NCI-H524 (cell line): ENCODE measurements at regions not wholly inside any gene's neighbourhood (a gene's known extent, or its start where the extent isn't known, plus 50 kb on each side); places are given as distances from the start of the nearest gene placed in this dataset.
A peak's percentile ranks its signal among the peaks of the same experiment; 100 is the strongest.
"Not testable (repeated sequence)": the region's sequence is repeated elsewhere in the genome, so short reads cannot be mapped to it uniquely, and the experiment has no call there.

Experiments used
- DNase-seq, 2 experiments: peaks; one replicate each; lab custom pipeline; 2025; lab: John Stamatoyannopoulos, UW

DNA sequence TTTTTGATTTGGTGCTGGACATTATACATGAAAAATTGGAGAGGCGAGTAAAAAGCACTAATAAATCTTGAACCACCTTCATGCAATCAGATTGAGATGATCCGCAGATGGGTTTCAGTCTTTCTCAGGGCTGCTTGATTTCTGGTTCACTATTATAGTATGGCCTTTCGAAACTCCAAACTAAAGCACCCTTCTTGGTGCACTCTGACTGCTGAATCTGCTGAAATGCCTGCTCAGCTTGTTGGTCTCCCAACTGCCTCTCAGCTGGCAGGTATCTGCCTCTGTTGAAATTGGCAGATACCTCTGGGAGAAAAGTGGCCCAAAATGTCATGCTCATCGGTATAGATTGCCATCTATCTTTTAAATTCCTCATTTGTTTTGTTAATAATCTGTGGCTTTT, 102.5 kb upstream of the WIPF3 start:
- not testable (repeated sequence) for DNase-seq

DNA sequence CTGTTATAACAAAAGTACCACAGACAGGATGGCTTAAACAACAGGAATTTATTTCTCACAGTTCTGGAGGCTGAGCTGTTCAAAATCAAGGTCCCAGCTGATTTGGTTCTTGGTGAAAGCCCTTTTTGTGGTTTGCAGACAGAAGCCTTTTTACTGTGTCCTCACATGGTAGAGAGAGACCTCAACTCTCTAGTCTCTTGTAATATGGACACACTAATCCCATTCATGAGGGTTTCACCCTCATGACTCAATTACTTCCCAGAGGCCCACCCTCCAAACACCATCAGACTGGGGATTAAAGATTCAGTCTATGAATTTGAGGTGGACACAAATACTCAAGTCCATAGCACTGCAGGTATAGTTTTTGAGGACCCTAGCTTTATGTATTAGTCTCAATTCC, 97.3 kb upstream of the WIPF3 start:
- DNase-seq, result not testable (repeated sequence)

DNA sequence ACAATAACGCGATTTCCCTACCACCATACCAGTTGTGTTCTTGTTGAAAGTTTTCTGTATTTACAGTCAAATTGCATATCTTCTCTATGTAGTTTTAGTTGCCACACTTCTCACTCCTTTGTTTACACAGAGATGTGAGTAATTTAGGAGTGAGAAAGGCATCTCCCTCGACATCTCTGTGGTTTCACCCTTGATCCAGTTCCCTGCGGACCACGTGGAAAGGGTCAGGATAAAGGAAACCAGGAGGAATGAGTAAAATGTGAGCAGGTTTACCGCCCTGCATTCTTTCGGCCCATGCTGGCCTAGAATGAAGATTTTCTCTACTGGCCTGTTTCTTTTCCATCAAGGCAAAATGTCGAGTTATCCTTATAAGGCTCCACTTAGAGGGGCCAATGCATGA, 83.2 kb upstream of the WIPF3 start:
- not testable (repeated sequence) for DNase-seq

DNA sequence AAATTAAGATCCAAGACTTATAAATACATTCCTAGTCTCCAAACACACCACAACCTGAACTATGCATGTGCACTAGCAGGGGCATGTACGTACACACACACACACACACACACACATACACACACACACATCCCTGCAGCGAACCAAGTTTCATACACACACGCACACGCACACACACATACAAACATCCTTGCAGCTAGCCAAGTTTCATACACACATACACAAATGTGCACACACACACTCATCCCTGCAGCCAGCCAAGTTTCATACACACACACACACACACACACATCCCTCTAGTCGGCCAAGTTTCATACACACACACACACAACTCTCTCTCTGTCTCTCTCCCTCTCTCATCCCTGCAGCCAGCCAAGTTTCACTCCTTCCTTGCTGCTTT, 82.7 kb upstream of the WIPF3 start:
- no peak for DNase-seq

DNA sequence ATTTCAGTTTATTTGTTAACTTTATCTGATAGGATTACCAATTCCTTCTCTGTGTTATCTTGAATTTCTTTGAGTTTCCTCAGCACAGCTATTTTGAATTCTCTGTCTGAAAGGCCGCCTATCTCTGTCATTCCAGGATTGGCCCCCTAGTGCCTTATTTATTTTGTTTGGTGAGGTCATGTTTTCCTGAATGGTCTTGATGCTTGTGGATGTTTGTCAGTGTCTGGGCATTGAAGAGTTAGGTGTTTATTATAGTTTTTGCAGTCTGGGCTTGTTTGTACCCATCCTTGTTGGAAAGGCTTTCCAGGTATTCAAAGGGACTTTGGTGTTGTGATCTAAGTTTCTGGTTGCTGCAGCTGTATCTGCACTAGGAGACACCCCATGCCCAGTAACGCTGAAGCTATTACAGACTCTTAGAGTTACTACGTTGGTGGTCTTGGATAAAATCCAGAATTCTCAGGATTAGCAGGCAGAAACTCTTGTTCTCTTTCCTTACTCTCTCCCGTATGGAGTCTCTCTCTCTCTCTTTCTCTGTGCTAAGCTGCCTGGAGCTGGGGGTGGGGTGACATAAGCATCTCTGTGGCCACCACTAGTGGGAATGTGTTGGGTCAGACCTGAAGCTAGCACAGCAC, 76.7 kb upstream of the WIPF3 start:
- DNase-seq, result not testable (repeated sequence)

DNA sequence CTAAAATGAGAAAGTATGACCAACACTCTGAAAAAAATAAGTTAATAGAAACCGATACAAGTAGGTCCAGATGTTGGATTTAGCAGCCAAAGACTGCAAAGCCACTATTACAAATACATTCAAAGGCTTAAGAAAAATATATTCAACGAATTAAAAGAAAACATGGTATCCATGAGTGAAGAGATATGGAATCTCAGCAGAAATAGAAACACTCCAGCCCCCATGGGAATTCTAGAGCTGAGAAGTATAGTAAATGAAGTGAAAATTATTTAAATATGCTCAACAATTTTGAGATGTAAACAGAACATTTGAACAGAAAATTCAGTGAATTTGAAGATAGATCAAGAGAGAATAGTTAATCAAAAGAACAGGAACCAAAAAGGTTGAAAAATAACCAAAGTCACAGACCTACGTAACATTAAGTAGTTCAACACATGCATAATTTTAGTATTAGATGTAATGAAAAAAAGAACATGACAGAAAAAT, 72.0 kb upstream of the WIPF3 start:
- no peak for DNase-seq

DNA sequence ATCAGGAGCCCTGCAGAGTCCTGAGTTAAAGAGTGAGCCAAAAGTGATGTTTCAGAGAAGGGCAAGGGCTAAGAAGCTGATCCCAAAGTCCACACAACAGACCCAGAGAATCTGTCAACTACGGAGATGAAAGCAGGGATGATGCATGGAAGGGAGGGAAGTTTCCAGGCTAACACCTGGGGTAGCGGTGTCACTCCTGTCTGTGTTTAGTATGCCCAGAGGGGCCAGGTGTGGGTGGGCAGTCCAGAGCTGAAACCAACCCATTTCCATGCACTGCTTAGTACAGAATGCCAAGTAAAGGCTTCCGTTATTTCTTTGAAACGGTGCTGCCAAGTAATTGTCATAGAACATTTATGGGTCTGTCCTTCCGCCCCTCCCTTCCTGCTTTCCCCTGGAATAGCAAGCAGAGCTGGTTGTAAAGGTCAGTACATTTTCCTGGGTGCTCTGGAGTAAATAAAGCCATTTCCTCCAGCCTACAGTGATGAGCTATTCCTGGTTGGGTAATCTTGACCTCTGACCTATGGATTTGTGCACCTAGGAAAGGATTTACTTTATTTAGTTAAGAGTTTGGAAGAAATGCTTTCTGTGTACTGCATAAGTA, 58.6 kb upstream of the WIPF3 start:
- not testable (repeated sequence) for DNase-seq

DNA sequence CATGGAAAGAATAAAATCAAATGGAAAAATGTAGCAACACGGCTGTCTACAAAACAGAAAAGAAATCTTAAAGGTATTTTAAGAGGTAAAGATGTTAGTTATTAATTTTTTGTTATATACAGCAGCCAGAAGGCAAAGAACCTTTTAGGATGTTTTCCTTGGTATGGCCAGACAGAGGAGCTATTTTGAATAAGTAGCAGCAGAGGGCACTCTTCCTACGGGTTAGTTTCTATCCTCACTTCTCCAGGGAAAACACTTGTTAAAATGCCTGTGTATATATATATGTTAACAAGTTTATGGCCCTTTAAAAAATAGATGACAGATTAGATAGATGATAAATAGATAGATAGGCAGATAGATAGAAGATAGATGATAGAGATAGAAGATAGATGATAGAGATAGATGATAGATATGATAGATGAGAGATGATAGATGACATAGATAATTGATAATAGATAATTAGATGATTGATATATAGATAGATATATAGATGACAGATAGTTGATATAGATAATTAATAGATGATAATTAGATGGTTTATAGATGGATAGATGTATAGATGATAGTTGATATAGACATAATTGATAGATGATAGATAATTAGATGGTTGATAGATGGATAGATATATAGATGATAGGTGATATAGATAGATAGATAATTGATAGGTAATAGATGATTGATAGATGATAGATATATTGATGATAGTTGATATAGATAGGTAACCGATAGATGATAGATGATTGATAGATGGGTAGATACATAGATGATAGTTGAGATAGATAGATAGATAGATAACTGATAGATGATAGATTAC, 57.8 kb upstream of the WIPF3 start:
- peak; percentile 5 to 48 for DNase-seq

DNA sequence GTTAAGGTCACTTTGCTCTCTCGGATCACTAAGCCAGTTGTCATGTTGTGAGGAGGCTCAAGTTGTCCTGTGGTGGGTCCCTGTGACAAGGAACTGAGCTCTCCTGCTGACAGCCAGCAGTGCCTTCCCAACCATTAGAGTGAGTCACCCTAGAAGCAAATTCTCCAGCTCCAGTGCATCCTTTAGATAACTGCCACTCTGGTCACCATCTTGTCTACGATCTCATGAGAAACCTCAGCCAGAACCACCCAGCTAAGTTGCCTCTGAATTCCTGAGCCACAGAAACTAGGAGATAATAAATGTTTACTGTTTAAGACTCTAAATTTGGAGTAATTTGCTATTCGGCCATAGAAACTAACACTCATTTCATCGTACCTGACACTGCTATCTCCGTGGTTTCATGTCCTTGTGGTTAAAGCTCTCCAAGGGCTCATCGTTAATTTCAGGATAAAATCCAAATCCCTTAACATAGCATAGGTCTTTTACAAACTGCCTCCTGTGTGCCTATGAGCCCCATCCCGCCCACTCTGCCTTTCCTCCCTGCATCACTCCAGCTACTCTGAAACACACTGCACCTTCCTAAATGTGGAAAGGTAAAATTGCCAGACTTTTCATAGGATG, 56.5 kb upstream of the WIPF3 start:
- no peak for DNase-seq

DNA sequence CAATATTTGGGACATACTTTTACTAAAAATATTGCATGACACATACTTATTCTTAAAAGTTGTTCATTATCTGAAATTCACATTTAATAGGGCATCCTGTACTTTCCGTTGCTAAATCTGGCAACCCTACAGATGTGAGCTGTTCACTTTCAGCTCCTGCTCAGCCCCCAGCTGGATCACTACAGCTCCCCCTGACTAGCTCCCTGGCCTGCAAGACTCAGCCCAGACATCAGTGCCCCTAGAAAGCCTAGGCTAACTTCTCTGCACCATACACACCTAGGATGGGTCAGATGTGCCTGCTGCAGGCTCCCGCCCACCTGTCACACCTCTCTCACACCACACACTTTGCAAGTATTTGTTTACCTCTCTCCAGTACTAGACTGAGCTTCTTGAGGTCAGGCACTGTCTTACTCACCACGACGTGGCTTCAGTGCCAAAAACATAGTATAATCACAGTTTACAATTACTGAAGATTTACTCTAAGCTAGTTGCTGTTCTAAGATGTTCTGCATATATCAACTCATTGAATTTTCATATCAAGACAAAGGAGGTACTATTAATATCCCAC, 55.9 kb upstream of the WIPF3 start:
- DNase-seq, result not testable (repeated sequence)

DNA sequence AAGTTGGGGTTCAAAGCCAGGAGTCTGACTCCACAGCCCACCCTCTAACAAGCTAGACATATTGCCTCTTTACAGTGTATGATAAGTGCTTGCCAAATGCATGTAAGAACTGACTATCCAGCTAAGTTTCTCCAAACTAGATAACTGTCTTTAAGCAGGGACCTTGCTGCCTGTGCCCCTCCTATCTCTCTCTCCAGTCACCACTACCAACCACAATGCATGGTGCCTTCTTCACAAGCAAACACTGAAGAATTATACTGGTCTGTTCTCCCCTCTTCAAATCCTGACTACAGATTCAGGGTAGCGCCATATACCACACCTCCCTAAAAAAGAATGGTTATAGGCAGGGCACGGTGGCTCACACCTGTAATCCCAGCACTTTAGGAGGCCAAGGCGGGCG, 55.3 kb upstream of the WIPF3 start:
- not testable (repeated sequence) for DNase-seq

DNA sequence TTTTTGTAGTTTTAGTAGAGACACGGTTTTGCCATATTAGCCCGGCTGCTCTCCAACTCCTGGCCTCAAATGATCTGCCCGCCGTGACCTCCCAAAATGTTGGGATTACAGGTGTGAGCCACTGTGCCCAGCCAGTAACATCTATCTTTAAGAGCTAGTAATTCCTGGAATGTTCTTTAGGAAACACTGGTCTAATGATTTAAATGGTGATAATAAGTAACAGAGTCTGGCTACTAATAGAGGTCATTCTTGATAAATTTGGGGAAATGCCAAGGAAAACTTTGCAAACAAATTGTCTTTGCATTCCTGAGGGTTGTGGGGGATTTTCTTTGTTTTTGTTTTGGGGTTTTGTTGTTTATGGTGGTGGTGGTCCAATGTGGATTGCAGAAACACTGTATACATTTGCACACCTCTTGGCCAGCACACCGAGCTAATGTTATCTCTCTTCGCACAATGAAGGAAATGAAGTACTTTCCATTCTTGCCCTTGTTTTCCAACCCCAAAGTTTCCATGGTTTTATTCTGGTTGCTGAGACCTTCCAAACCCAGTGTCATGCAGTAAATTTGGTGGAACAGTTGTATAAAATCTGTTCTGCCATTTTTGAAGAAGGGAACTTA, 51.3 kb upstream of the WIPF3 start:
- no peak for DNase-seq
